H9 (cell line): ENCODE measurements at regions not wholly inside any gene's neighbourhood (a gene's known extent, or its start where the extent isn't known, plus 50 kb on each side); places are given as distances from the start of the nearest gene placed in this dataset.
"Not testable (repeated sequence)": the region's sequence is repeated elsewhere in the genome, so short reads cannot be mapped to it uniquely, and the experiment has no call there.

Source experiments
- DNase-seq: peaks from one replicate; pipeline ENCODE4 v3.0.0-alpha.2; 2017
- H2AFZ ChIP-seq: one replicate; pipeline ENCODE4 v1.6.1; 2013; ENCODE audit warnings: mild to moderate bottlenecking, low read length, control low read depth, moderate library complexity
- H2AK5ac ChIP-seq: 2 replicates; pipeline ENCODE4 v1.6.1; 2013; ENCODE audit warnings: low read length, control low read depth, mixed read lengths; ENCODE audit not compliant: insufficient read length
- H2BK120ac ChIP-seq: one replicate; pipeline ENCODE4 v1.6.1; 2013; ENCODE audit warnings: low read depth, mild to moderate bottlenecking, low read length, control low read depth, inconsistent platforms; ENCODE audit not compliant: poor library complexity, severe bottlenecking
- H2BK12ac ChIP-seq: 2 replicates; pipeline ENCODE4 v1.6.1; 2013; ENCODE audit warnings: low read length, control low read depth, mixed read lengths, low read depth; ENCODE audit not compliant: insufficient read length
- H2BK15ac ChIP-seq: 2 replicates; pipeline ENCODE4 v1.6.1; 2013; ENCODE audit warnings: low read depth, low read length, control low read depth
- H2BK20ac ChIP-seq: one replicate; pipeline ENCODE4 v1.6.1; 2013; ENCODE audit warnings: low read depth, mild to moderate bottlenecking, low read length, control low read depth, inconsistent platforms; ENCODE audit not compliant: poor library complexity, severe bottlenecking
- H2BK5ac ChIP-seq: 2 replicates; pipeline ENCODE4 v1.6.1; 2013; ENCODE audit warnings: low read length, control low read depth, mixed read lengths; ENCODE audit not compliant: insufficient read length
- H3K14ac ChIP-seq: 2 replicates; pipeline ENCODE4 v1.6.1; 2013; ENCODE audit warnings: low read length, control low read depth; ENCODE audit not compliant: insufficient read depth
- H3K18ac ChIP-seq: 2 replicates; pipeline ENCODE4 v1.6.1; 2013; ENCODE audit warnings: low read depth, mild to moderate bottlenecking, mixed read lengths, low read length, control low read depth; ENCODE audit not compliant: insufficient read length
- H3K23ac ChIP-seq: 2 replicates; pipeline ENCODE4 v1.6.1; 2013; ENCODE audit warnings: low read length, control low read depth, mixed read lengths, low read depth; ENCODE audit not compliant: insufficient read length
- H3K23me2 ChIP-seq: 2 replicates; pipeline ENCODE4 v1.6.1; 2013; ENCODE audit warnings: low read depth, mild to moderate bottlenecking, mixed read lengths, low read length, control low read depth; ENCODE audit not compliant: insufficient read length, poor library complexity, severe bottlenecking
- H3K27ac ChIP-seq: 2 replicates; pipeline ENCODE4 v1.5.1; 2013; ENCODE audit warnings: low read length, control low read depth, mixed read lengths, low read depth; ENCODE audit not compliant: insufficient read length
- H3K27me3 ChIP-seq: 2 replicates; pipeline ENCODE4 v1.6.1; 2013; ENCODE audit warnings: low read length, control low read depth, inconsistent platforms; ENCODE audit not compliant: insufficient read depth
- H3K4ac ChIP-seq: 2 replicates; pipeline ENCODE4 v1.6.1; 2013; ENCODE audit warnings: low read depth, mild to moderate bottlenecking, control low read depth, inconsistent platforms, low read length, moderate library complexity
- H3K4me1 ChIP-seq: 2 replicates; pipeline ENCODE4 v1.6.1; 2013; ENCODE audit warnings: low read length, control low read depth, inconsistent platforms; ENCODE audit not compliant: insufficient read depth
- H3K4me2 ChIP-seq: 2 replicates; pipeline ENCODE4 v1.6.1; 2013; ENCODE audit warnings: low read length, control low read depth, mixed read lengths; ENCODE audit not compliant: insufficient read length, insufficient read depth
- H3K56ac ChIP-seq: 2 replicates; pipeline ENCODE4 v1.6.1; 2013; ENCODE audit warnings: low read depth, mild to moderate bottlenecking, mixed read lengths, low read length, control low read depth; ENCODE audit not compliant: insufficient read length
- H3K79me1 ChIP-seq: 2 replicates; pipeline ENCODE4 v1.6.1; 2013; ENCODE audit warnings: low read depth, mild to moderate bottlenecking, moderate library complexity, low read length, control low read depth, inconsistent platforms; ENCODE audit not compliant: insufficient read depth, poor library complexity, severe bottlenecking
- H3K79me2 ChIP-seq: 2 replicates; pipeline ENCODE4 v1.6.1; 2013; ENCODE audit warnings: low read length, control low read depth, inconsistent platforms; ENCODE audit not compliant: insufficient read depth
- H3K9ac ChIP-seq: 2 replicates; pipeline ENCODE4 v1.6.1; 2013; ENCODE audit warnings: low read length, control low read depth, mixed read lengths; ENCODE audit not compliant: insufficient read length; ENCODE audit errors: extremely low read depth
- H3K9me3 ChIP-seq: one replicate; pipeline ENCODE4 v1.6.1; 2013; ENCODE audit warnings: low read depth, low read length, inconsistent platforms; ENCODE audit not compliant: control insufficient read depth
- H3T11ph ChIP-seq: one replicate; pipeline ENCODE4 v1.6.1; 2013; ENCODE audit warnings: mild to moderate bottlenecking, low read length, control low read depth, inconsistent platforms
- H4K20me1 ChIP-seq: one replicate; pipeline ENCODE4 v1.6.1; 2013; ENCODE audit not compliant: control insufficient read depth, insufficient read length, insufficient read depth
- H4K5ac ChIP-seq: 2 replicates; pipeline ENCODE4 v1.6.1; 2013; ENCODE audit warnings: low read depth, mild to moderate bottlenecking, mixed read lengths, low read length, control low read depth; ENCODE audit not compliant: insufficient read length
- H4K8ac ChIP-seq: replicated peaks from 2 replicates; pipeline ENCODE4 v1.6.1; 2013; ENCODE audit warnings: low read length, control low read depth, mixed read lengths, low read depth; ENCODE audit not compliant: insufficient read length
- H4K91ac ChIP-seq: 2 replicates; pipeline ENCODE4 v1.6.1; 2013; ENCODE audit warnings: low read depth, mild to moderate bottlenecking, moderate library complexity, mixed read lengths, low read length, control low read depth; ENCODE audit not compliant: insufficient read length
- H3K27ac Mint-ChIP-seq, 3 experiments: 2 replicates in 2 of 3; 3 replicates in 1 of 3; pipeline ENCODE4 v1.8.0; 2020 to 2021; ENCODE audit warnings: mixed read lengths in 3 of 3, mild to moderate bottlenecking in 1 of 3, moderate library complexity in 1 of 3
- H3K27me3 Mint-ChIP-seq: 2 replicates; pipeline ENCODE4 v1.8.0; 2021; ENCODE audit warnings: low read depth, mild to moderate bottlenecking, moderate library complexity, mixed read lengths
- H3K36me3 Mint-ChIP-seq, 3 experiments: 2 replicates in 2 of 3; 3 replicates in 1 of 3; pipeline ENCODE4 v1.8.0; 2020 to 2021; ENCODE audit warnings: low read depth in 3 of 3, mixed read lengths in 3 of 3; ENCODE audit not compliant: insufficient read depth in 1 of 3
- H3K4me1 Mint-ChIP-seq, 2 experiments: 2 replicates each; pipeline ENCODE4 v1.8.0; 2020; ENCODE audit warnings: mixed read lengths in 2 of 2
- H3K4me3 Mint-ChIP-seq, 2 experiments: 2 replicates in 1 of 2; 3 replicates in 1 of 2; pipeline ENCODE4 v1.8.0; 2020 to 2021; ENCODE audit warnings: mild to moderate bottlenecking in 2 of 2, mixed read lengths in 2 of 2, moderate library complexity in 1 of 2
- H3K9me3 Mint-ChIP-seq, 2 experiments: 2 replicates in 1 of 2; 3 replicates in 1 of 2; pipeline ENCODE4 v1.8.0; 2020; ENCODE audit warnings: mild to moderate bottlenecking in 2 of 2, mixed read lengths in 2 of 2, moderate library complexity in 1 of 2
- CTCF ChIP-seq: fragments of 200-600 bp; sonication (generic); conservative IDR thresholded peaks from 3 replicates; pipeline ENCODE4 v1.8.0; 2021; ENCODE audit warnings: antibody characterized with exemption, mild to moderate bottlenecking
- WGBS: extraction: QIAGEN DNeasy Blood & Tissue Kit; methylation state at CpG from one replicate; pipeline ENCODE4 v1.1.7; 2013; ENCODE audit warnings: missing lambda C conversion rate, low lambda C conversion rate, mixed read lengths; ENCODE audit not compliant: insufficient read length; ENCODE audit errors: extremely low coverage; 5-methylcytosine and 5-hydroxymethylcytosine counted together

- no peak overlapping the region for H2BK120ac ChIP-seq
- no peak overlapping the region for H3K14ac ChIP-seq
- no peak overlapping the region for H3T11ph ChIP-seq
- no peaks in the 10 kb centered on the region for H3K27me3 ChIP-seq
- no CpG with 5 or more reads among the region's 3 CpGs for WGBS
- no peak overlapping the region for H2BK20ac ChIP-seq
- no peaks in the 10 kb centered on the region for H3K23me2 ChIP-seq
- H4K5ac ChIP-seq = no peak overlapping the region
- no peak overlapping the region for H3K18ac ChIP-seq
- no peak overlapping the region for H3K4me2 ChIP-seq
- no peak overlapping the region for H2BK5ac ChIP-seq
- H4K20me1 ChIP-seq = no peaks in the 10 kb centered on the region
- H3K23ac ChIP-seq = no peak overlapping the region
- Mint-ChIP-seq H3K27me3 (no peaks in the 10 kb centered on the region), H3K27ac (no peak overlapping the region), H3K4me3 (no peak overlapping the region), H3K36me3 (peaks cover 0 to 1% (median 0%) of the 10 kb centered on the region in 3 experiments; a peak in 1 of 7 replicates), H3K4me1 (no peaks in the 10 kb centered on the region), H3K9me3 (peaks cover 0 to 2% of the 10 kb centered on the region in 2 experiments; a peak in 1 of 5 replicates)
- H2BK12ac ChIP-seq = no peak overlapping the region
- H2BK15ac ChIP-seq = no peak overlapping the region
- no peak overlapping the region for H2AK5ac ChIP-seq
- TF ChIP-seq CTCF = no peak
- no peaks in the 10 kb centered on the region for H3K79me2 ChIP-seq
- H3K4me1 ChIP-seq = no peaks in the 10 kb centered on the region
- no peak for DNase-seq
- H3K9me3 ChIP-seq = no peaks in the 10 kb centered on the region
- H3K79me1 ChIP-seq = no peaks in the 10 kb centered on the region
- no peak overlapping the region for H4K8ac ChIP-seq
- no peak overlapping the region for H3K56ac ChIP-seq
- H3K9ac ChIP-seq = no peak overlapping the region
- H3K27ac ChIP-seq = no peak overlapping the region
- H2AFZ ChIP-seq = no peak overlapping the region
- no peak overlapping the region for H4K91ac ChIP-seq
- no peak overlapping the region for H3K4ac ChIP-seq
Measured at GRCh38 chr5:25285136-25285535, 640.4 kb upstream of the CDH10 start.

- H4K5ac ChIP-seq, H2BK12ac ChIP-seq: not testable (repeated sequence)
- H3K36me3 Mint-ChIP-seq = peaks cover 0 to 16% (median 8%) of the 10 kb centered on the region in 3 experiments; a peak in 5 of 7 replicates
Measured at GRCh38 chr5:25263507-25263906, 618.7 kb upstream of the CDH10 start.

More at GRCh38 chr5:25263507-25263906, 618.7 kb upstream of the CDH10 start:
- H2BK5ac ChIP-seq, H3K27me3 Mint-ChIP-seq, H3K27ac ChIP-seq, H4K91ac ChIP-seq, H3K27ac Mint-ChIP-seq, H3K4me3 Mint-ChIP-seq, H3K9ac ChIP-seq, H3K4me2 ChIP-seq, H3K23me2 ChIP-seq, H2AFZ ChIP-seq, H2BK15ac ChIP-seq, H3K4me1 ChIP-seq, H3K79me2 ChIP-seq, DNase-seq, H2BK120ac ChIP-seq, H3K18ac ChIP-seq, H2BK20ac ChIP-seq, H3K14ac ChIP-seq, H2AK5ac ChIP-seq, H3K9me3 ChIP-seq, H3K4ac ChIP-seq, H3K79me1 ChIP-seq, H3K23ac ChIP-seq, H3T11ph ChIP-seq, H4K20me1 ChIP-seq, H4K8ac ChIP-seq, H3K56ac ChIP-seq, H3K4me1 Mint-ChIP-seq, H3K27me3 ChIP-seq: not testable (repeated sequence)
- H3K9me3 Mint-ChIP-seq = peaks cover 14 to 15% of the 10 kb centered on the region in 2 experiments
- WGBS = no CpG with 5 or more reads among the region's 14 CpGs
